Sigmoid colon (tissue), 4 donors: ENCODE measurements at regions not wholly inside any gene's neighbourhood (a gene's known extent, or its start where the extent isn't known, plus 50 kb on each side); places are given as distances from the start of the nearest gene placed in this dataset.

Experiments used
- EP300 ChIP-seq, 4 donors: sonication (generic); formaldehyde crosslinking; IDR thresholded peaks; one replicate each; pipeline ENCODE4 v1.6.1; 2017; ENCODE audit warnings: antibody characterized with exemption in 4 of 4
- POLR2A ChIP-seq, 2 donors: fragments of 450-650 bp; IDR thresholded peaks; one replicate each; pipeline ENCODE4 v1.6.1; 2016; ENCODE audit warnings: antibody characterized with exemption in 2 of 2, mild to moderate bottlenecking in 2 of 2, moderate library complexity in 2 of 2
- POLR2AphosphoS5 ChIP-seq, 4 donors: sonication (generic); formaldehyde crosslinking; IDR thresholded peaks; one replicate each; pipeline ENCODE4 v1.6.1; 2017; ENCODE audit warnings: antibody characterized with exemption in 4 of 4
- TF ChIP-seq, protein P1 (sequence below), 4 experiments: fragments of 450-650 bp in 3 of 4; fragments of 200-600 bp in 1 of 4; IDR thresholded peaks; one replicate each; pipeline ENCODE4 v1.5.1; 2016 to 2019; ENCODE audit warnings: antibody characterized with exemption in 4 of 4, mild to moderate bottlenecking in 3 of 4, moderate library complexity in 2 of 4

GRCh38 chr5:145637396-145637795 lies 197.7 kb downstream of the PRELID2 start:
- TF ChIP-seq, protein P1, sequence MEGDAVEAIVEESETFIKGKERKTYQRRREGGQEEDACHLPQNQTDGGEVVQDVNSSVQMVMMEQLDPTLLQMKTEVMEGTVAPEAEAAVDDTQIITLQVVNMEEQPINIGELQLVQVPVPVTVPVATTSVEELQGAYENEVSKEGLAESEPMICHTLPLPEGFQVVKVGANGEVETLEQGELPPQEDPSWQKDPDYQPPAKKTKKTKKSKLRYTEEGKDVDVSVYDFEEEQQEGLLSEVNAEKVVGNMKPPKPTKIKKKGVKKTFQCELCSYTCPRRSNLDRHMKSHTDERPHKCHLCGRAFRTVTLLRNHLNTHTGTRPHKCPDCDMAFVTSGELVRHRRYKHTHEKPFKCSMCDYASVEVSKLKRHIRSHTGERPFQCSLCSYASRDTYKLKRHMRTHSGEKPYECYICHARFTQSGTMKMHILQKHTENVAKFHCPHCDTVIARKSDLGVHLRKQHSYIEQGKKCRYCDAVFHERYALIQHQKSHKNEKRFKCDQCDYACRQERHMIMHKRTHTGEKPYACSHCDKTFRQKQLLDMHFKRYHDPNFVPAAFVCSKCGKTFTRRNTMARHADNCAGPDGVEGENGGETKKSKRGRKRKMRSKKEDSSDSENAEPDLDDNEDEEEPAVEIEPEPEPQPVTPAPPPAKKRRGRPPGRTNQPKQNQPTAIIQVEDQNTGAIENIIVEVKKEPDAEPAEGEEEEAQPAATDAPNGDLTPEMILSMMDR (IDR thresholded peaks at IDR 0.05), result no peak
- TF ChIP-seq POLR2AphosphoS5 (IDR thresholded peaks at IDR 0.05) (no peak), POLR2A (IDR thresholded peaks at IDR 0.05) (no peak), EP300 (IDR thresholded peaks at IDR 0.05) (no peak)
